ENCODE measurements at regions not wholly inside any gene's neighbourhood (a gene's known extent, or its start where the extent isn't known, plus 50 kb on each side); places are given as distances from the start of the nearest gene placed in this dataset.
A peak's percentile ranks its signal among the peaks of the same experiment; 100 is the strongest.
"Not testable (repeated sequence)": the region's sequence is repeated elsewhere in the genome, so short reads cannot be mapped to it uniquely, and the experiment has no call there.

DNA sequence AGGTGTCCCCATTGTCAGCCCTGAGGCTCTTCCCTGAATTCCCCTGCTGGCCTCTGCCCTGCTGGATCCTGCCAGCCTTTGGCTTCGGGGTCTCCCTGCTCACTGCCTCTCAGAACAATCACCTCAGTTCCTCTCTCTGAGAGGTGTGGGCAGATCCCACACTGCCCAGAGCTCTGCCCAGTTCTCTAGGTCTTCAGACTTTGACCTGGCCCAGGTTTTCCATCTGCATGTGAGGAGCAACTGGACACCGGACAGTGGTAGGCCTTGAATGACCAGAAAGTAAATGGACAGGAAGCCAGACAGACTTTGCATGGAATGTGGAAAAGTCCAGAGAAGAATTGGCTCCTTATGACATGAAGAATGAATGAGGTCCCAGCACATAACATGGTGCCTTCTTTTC lies 111.8 kb downstream of the FOXD4L6 start:
- not testable (repeated sequence) for DNase-seq

GRCh38 chr9:40999952-41000700 lies 128.4 kb downstream of the FOXD4L6 start:
- DNase-seq: not testable (repeated sequence)

GRCh38 chr9:40995490-40995889 lies 133.0 kb downstream of the FOXD4L6 start:
- DNase-seq: not testable (repeated sequence)

GRCh38 chr9:40993842-40994241 lies 134.6 kb downstream of the FOXD4L6 start:
- DNase-seq: not testable (repeated sequence)

DNA sequence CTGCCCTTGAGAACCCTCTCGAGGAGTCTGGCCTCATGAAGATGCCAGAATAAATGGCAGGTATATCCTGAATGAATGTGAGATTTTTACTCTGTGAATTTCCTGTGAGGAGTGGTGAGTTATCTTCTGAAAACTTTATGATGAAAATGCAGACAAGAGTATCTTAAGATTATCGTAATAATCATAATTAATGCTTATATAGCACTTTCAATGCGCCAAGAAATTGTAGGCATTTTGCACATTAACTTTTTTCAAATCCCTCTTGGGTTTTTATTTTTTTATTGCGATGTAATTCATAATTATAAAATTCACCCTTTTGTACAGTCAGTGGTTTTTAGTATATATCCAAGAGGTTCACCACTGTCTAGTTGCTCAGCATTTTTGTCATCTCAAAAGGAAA lies 135.1 kb downstream of the FOXD4L6 start:
- not testable (repeated sequence) for DNase-seq

DNA sequence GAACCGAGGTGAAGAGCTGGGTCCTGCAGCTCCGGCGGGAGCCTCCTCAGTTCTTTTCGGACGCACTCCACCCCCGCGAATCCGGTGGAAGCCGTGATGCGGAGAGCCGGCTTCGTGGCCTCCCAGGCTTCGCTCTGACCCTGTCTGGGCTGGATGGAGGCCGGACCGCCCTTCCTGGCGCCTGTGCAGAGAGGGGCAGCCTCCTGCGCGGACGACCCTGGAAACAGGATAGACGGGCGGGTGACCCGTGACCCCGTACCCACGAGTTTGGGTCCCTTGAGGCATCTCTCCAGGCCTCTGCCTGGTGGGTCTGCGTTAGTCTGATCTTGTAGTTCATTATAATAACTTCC lies 136.0 kb downstream of the FOXD4L6 start:
- peak; percentile 44 for DNase-seq

GRCh38 chr9:40991741-40992471 lies 136.6 kb downstream of the FOXD4L6 start:
- peak; percentile 99 for DNase-seq

DNA sequence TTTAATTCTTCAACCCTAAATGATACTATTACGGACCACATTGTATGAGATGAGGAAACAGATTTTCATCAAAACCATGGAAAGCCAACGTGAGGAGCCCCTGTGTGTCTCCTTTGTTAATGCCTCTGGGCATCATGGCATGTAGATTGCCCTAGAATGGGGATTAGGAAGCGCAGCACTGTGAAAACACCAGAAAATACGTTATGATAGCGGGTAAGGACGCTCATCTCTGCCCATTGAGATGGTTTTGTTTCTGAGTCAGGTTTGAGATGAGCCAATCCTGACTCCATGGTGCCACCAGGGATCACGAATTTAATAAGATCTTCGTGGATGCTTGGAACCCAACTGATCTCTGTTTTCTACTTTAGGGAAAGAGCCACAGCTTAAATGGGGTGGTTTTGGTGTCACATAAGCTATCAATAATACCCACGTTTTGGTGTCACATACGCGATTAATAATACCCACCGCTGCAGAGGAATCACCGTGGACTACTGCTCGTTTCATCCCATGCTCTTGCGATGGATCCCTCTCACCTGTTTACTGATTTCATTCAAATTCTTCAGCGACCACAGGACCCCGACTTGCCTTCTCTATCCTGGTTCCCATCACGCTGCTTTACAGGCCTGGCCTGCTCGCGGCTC lies 137.3 kb downstream of the FOXD4L6 start:
- not testable (repeated sequence) for DNase-seq

DNA sequence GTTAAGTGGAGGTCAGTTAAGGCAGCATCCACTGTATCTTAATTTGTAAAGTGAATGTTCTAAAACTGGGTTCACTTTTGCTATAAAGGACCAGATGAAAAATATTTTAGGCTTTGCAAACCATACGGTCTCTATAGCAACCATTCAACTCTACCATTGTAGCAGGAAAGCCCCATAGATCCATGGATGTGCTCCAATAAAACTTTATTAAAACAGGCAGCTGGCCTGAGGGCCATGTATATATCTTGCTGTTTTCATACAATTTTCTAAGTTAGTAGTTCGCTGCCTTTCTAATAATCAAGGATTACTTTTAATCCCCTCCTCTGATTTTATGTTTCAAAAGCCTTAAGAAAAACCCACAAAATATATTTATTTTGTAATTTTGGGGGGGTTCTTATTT lies 142.1 kb downstream of the FOXD4L6 start:
- not testable (repeated sequence) for DNase-seq

DNA sequence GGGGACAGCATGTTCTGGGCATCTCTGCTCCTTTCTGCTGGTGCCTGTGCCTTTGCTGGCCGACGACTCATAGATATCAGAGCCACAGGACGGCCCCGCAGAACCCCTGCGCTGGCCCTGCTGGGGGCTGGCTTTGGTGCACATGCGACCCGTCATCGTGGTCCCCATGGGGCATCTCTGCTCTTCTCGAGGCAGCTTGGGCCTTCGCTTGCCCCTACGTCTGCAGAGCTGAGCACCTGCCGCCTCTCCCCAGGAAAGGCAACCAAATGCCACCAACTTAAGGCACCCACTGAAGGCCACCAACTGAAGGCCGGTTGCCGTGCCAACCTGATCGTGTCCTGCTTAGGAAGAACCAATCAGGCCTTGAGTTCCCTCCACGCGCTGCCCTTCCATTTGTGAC lies 153.1 kb downstream of the FOXD4L6 start:
- DNase-seq: not testable (repeated sequence)

DNA sequence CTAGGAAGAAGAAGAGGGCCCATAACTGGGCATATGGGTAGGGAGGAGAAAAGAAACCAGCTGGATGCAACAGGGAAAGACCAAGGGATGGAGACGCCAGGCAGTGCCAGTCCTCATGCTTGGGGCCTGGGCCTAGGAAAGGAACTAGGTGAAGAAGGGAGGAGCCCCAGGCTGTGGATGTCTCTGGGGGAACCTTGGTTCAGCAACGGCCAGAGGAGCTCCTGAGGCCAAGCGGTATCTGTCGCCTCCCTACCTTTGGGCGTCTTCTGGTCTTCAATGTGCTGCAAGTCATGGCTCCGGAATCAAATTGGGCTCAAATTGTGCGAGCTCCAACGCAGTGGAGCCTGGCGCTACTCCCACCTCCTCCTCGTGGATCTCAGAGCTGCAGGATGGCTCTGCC lies 153.6 kb downstream of the FOXD4L6 start:
- DNase-seq: not testable (repeated sequence)

GRCh38 chr9:40971773-40972172 lies 156.7 kb downstream of the FOXD4L6 start:
- DNase-seq: not testable (repeated sequence)

- DNase-seq: not testable (repeated sequence)
Observed at GRCh38 chr9:40970340-40970739, 158.1 kb downstream of the FOXD4L6 start.

GRCh38 chr9:40962461-40962860 lies 166.0 kb downstream of the FOXD4L6 start:
- not testable (repeated sequence) for DNase-seq

DNA sequence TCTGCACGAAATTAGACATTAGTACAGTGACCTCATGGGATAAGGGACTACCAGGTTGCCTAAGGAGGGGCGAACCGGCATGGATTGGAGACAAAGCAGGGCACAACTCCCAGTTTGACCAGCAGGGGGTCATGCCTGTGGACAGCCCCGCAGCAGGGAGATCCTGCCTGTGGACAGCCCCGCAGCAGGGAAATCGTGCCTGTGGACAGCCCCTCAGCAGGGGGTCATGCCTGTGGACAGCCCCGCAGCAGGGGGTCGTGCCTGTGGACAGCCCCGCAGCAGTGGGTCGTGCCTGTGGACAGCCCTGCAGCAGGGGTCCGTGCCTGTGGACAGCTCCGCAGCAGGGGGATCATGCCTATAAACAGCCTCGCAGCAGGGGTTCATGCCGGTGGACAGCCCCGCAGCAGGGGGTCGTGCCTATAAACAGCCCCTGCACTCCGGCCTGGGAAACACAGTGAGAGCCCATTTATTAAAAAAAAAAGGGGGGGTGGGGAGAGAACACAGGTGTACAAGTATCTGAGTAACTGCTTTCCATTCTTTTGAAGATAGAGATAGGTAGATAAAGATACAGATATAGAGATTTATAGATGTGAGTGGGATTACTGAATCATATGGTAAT lies 176.5 kb downstream of the FOXD4L6 start:
- DNase-seq: not testable (repeated sequence)

DNA sequence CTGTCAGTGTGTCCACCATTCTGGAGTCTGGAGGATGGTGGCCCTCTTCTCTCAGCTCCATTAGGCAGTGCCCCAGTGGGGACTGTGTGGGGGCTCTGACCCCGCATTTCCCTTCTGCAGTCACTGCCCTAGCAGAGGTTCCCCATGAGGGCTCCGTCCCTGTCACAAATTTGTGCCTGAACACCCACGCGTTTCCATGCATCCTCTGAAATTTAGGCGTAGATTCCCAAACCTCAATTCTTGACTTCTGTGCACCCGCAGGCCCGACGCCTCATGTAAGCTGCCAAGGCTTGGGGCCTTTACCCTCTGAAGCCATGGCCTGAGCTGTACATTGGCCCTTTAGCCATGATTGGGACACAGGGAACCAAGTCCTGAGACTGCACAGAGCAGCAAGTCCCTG lies 182.3 kb downstream of the FOXD4L6 start:
- not testable (repeated sequence) for DNase-seq

DNA sequence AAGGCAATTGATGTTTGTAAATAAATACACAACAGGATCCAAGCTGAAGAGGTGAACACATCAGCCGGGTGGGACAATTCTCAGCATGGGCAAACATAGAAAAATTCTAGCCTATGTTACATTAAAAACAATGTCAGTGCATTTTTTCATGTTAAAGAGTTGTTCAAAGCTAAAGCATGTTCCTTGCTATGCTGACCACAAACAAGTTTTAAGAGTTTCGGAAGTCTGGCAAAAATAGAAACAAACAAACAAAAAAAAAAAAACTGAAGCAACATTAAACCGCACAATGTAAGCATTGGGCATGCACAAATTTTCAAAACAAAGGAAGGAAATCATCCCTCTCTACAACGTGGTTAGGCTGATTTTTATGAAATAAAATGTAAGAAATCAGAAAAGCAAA lies 185.8 kb downstream of the FOXD4L6 start:
- not testable (repeated sequence) for DNase-seq

- DNase-seq: not testable (repeated sequence)
Observed at GRCh38 chr9:40939888-40940209, 188.6 kb downstream of the FOXD4L6 start.

DNA sequence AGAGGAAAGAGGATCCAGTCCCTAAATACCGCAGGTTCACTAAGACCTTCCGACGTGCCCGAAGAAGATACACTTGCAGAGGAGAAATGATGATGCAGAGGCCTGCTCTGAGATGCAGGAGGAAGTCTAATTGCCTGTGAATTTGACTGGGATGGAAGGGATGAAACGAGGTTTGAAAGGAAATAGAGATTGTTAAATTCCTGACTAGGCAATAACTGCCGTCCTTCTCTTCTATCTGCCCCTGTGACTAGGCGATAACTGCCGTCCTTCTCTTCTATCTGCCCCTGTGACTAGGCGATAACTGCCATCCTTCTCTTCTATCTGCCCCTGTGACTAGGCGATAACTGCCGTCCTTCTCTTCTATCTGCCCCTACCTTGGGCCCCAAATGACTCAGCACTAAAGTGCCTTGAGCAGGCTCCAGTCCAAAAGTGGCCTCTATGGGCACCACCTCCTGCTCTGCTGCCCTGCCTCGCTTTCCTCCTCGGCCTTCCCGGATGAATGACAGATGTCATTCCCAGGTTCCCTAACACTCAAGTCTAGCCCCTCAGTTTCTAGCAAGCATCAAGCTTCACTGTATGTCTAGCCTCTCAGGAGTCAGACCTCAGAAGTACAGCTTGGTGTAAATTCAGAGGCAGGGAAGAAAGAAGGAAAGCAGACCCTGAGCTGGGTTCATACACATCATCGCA lies 189.1 kb downstream of the FOXD4L6 start:
- not testable (repeated sequence) for DNase-seq

GRCh38 chr9:40935336-40935735 lies 193.1 kb downstream of the FOXD4L6 start:
- DNase-seq: no peak

DNA sequence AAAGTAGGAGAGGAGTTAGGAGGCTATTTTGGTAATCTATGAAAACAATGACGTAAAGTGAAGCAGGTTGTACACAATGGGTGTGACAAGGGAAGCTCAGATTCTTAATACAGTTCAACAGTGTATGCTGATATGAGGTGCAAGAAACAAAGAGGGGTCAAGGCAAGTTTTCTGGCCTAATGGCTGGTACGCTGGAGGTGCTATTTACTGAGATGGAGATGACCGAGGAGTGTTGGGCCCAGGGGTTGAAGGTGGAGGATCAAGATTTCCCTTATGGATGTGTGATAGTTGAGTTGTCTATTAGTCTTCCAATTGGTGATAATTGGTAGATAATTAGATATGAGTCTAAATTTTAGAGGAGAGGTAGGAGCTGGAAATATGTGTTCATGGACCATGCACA lies 194.0 kb downstream of the FOXD4L6 start:
- DNase-seq: not testable (repeated sequence)

DNA sequence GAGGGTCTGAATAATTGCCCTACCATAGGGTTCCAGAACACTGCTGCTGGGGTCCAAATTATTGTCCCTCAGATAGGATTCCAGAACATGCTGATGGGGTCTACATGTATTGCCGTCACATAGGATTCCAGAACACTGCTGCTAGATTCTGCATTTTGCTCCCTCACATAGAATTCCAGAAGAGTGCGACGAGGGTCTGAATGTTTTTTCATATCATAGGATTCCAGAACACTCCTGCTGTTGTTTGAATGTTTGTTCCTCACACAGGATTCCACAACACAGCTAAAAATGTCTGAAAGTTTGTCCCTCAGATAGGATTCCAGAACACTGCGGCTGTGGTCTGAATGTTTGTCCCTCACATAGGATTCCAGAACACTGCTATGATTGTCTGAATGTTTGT lies 198.1 kb downstream of the FOXD4L6 start:
- DNase-seq: not testable (repeated sequence)

DNA sequence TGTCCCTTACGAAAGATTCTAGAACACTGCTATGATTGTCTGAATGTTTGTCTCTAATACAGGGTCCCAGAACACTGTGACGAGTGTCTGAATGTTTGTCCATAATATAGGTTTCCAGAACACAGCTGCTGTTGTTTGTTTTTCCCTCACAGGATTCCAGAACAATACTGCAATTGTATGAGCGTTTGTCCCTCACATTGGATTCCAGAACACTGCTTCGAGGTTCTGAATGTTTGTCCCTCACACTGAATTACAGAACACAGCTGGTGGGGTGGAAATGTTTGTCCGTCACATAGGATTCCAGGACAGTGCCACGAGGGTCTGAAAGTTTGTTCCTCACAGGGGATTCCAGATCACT lies 199.0 kb downstream of the FOXD4L6 start:
- not testable (repeated sequence) for DNase-seq
